Keratinocyte (primary cell): ENCODE measurements at regions not wholly inside any gene's neighbourhood (a gene's known extent, or its start where the extent isn't known, plus 50 kb on each side); places are given as distances from the start of the nearest gene placed in this dataset.
A peak's percentile ranks its signal among the peaks of the same experiment; 100 is the strongest.

ENCODE experiments used
- DNase-seq: peaks from one replicate; pipeline ENCODE4 v3.0.0-alpha.2; 2011; ENCODE audit warnings: low read depth, missing footprints, low spot score
- FAIRE-seq: peaks from 2 replicates; lab custom pipeline; 2011; peaks lifted over from hg19 to GRCh38; lab: Jason Lieb, UNC
- H2AFZ ChIP-seq: 2 replicates; pipeline ENCODE4 v1.6.0; 2012; ENCODE audit warnings: low read length, control low read depth, inconsistent platforms; ENCODE audit not compliant: control insufficient read depth
- H3K27ac ChIP-seq: 2 replicates; pipeline ENCODE4 v1.5.1; 2011; ENCODE audit warnings: low read length; ENCODE audit not compliant: control insufficient read depth, insufficient read depth
- H3K27me3 ChIP-seq: 3 replicates; pipeline ENCODE4 v1.6.0; 2011; ENCODE audit warnings: low read length; ENCODE audit not compliant: control insufficient read depth, insufficient read depth; ENCODE audit errors: extremely low read depth
- H3K36me3 ChIP-seq, 2 experiments: 2 replicates in 1 of 2; 3 replicates in 1 of 2; pipeline ENCODE4 v1.5.1; 2011; ENCODE audit warnings: low read length in 2 of 2, mild to moderate bottlenecking in 1 of 2; ENCODE audit not compliant: control insufficient read depth in 2 of 2, insufficient read depth in 2 of 2; ENCODE audit errors: extremely low read depth in 1 of 2
- H3K4me1 ChIP-seq: 3 replicates; pipeline ENCODE4 v1.5.1; 2011; ENCODE audit warnings: low read length; ENCODE audit not compliant: control insufficient read depth, insufficient read depth; ENCODE audit errors: extremely low read depth
- H3K4me2 ChIP-seq: 3 replicates; pipeline ENCODE4 v1.6.0; 2011; ENCODE audit warnings: low read depth, low read length; ENCODE audit not compliant: control insufficient read depth, insufficient read depth; ENCODE audit errors: extremely low read depth
- H3K4me3 ChIP-seq, 3 experiments: fragments of 200-600 bp in 1 of 3; sonication (generic) in 1 of 3; 2 replicates in 2 of 3; 3 replicates in 1 of 3; pipeline ENCODE4 v1.5.1; 2011 to 2016; ENCODE audit warnings: low read length in 3 of 3, mild to moderate bottlenecking in 3 of 3, control low read depth in 2 of 3, inconsistent platforms in 1 of 3, low read depth in 1 of 3, mixed read lengths in 1 of 3, mixed run types in 1 of 3, moderate library complexity in 1 of 3; ENCODE audit not compliant: control insufficient read depth in 2 of 3, insufficient read depth in 2 of 3; ENCODE audit errors: extremely low read depth in 1 of 3
- H3K79me2 ChIP-seq: 2 replicates; pipeline ENCODE4 v1.6.0; 2012; ENCODE audit warnings: low read length; ENCODE audit not compliant: control insufficient read depth, insufficient read depth
- H3K9ac ChIP-seq: 3 replicates; pipeline ENCODE4 v1.6.0; 2011; ENCODE audit warnings: low read length; ENCODE audit not compliant: control insufficient read depth, insufficient read depth; ENCODE audit errors: extremely low read depth
- H3K9me1 ChIP-seq: 3 replicates; pipeline ENCODE4 v1.6.0; 2011; ENCODE audit warnings: low read length; ENCODE audit not compliant: control insufficient read depth, insufficient read depth; ENCODE audit errors: extremely low read depth
- H3K9me3 ChIP-seq: 2 replicates; pipeline ENCODE4 v1.5.1; 2012; ENCODE audit warnings: low read depth, low read length; ENCODE audit not compliant: control insufficient read depth
- H4K20me1 ChIP-seq: 3 replicates; pipeline ENCODE4 v1.6.0; 2011; ENCODE audit warnings: low read length; ENCODE audit not compliant: control insufficient read depth, insufficient read depth; ENCODE audit errors: extremely low read depth
- CTCF ChIP-seq, 3 experiments: IDR thresholded peaks in 1 of 3; conservative IDR thresholded peaks in 1 of 3; optimal IDR thresholded peaks in 1 of 3; 2 replicates in 2 of 3; 3 replicates in 1 of 3; pipeline versions ENCODE3 to v1.5.1; 2011; ENCODE audit warnings: low read length in 3 of 3, mild to moderate bottlenecking in 3 of 3, moderate library complexity in 2 of 3, control low read depth in 1 of 3, inconsistent platforms in 1 of 3; ENCODE audit not compliant: insufficient read depth in 2 of 3; ENCODE audit errors: extremely low read depth in 1 of 3
- EZH2 ChIP-seq: IDR thresholded peaks from one replicate; pipeline ENCODE4 v1.6.1; 2012; ENCODE audit warnings: inconsistent platforms, mild to moderate bottlenecking, low read length, moderate library complexity
- dilution Hi-C: fragments of 300-500 bp; cut with MboI; formaldehyde crosslinking; loops from one replicate; pipeline ENCODE4 v1.7.0; 2020; ENCODE audit warnings: low sequenced_read_pairs; ENCODE audit not compliant: extremely low pct_ligation_motif_present

GRCh38 chrX:150050387-150050786 lies 112.1 kb upstream of the EOLA2 start:
- H3K9ac ChIP-seq: no peak overlapping the region
- no peak overlapping the region for H2AFZ ChIP-seq
- no peaks in the 10 kb centered on the region for H3K36me3 ChIP-seq
- FAIRE-seq: no peak
- H3K9me3 ChIP-seq: no peaks in the 10 kb centered on the region
- H3K9me1 ChIP-seq: no peaks in the 10 kb centered on the region
- H4K20me1 ChIP-seq: no peaks in the 10 kb centered on the region
- dilution Hi-C loops: no loop called here
- H3K27me3 ChIP-seq: no peaks in the 10 kb centered on the region
- H3K79me2 ChIP-seq: no peaks in the 10 kb centered on the region
- H3K4me3 ChIP-seq: no peak overlapping the region
- H3K4me1 ChIP-seq: peaks cover 21% of the 10 kb centered on the region
- DNase-seq: no peak
- TF ChIP-seq CTCF (optimal IDR thresholded peaks at IDR 0.05 in 1 of 3, IDR thresholded peaks at IDR 0.05 in 1 of 3, conservative IDR thresholded peaks at IDR 0.05 in 1 of 3; ENCODE audit: extremely low read depth in 1 of 3, insufficient read depth in 2 of 3, low read length in 3 of 3) (peak in 2 of 3 experiments; percentile 19 to 44), EZH2 (no peak)
- H3K27ac ChIP-seq: peak overlapping the region; percentile 33
- H3K4me2 ChIP-seq: no peak overlapping the region

- TF ChIP-seq CTCF (optimal IDR thresholded peaks at IDR 0.05 in 1 of 3, IDR thresholded peaks at IDR 0.05 in 1 of 3, conservative IDR thresholded peaks at IDR 0.05 in 1 of 3; ENCODE audit: extremely low read depth in 1 of 3, insufficient read depth in 2 of 3, low read length in 3 of 3) (no peak), EZH2 (no peak)
- no peaks in the 10 kb centered on the region for H3K27me3 ChIP-seq
- H3K4me2 ChIP-seq: peak overlapping the region; percentile 35
- H3K27ac ChIP-seq: peak overlapping the region; percentile 56
- H3K4me3 ChIP-seq: no peak overlapping the region
- H3K9me3 ChIP-seq: no peaks in the 10 kb centered on the region
- FAIRE-seq: peak; percentile 81
- H3K36me3 ChIP-seq: no peaks in the 10 kb centered on the region
- no peak overlapping the region for H3K9ac ChIP-seq
- DNase-seq: no peak
- H3K4me1 ChIP-seq: peaks cover 21% of the 10 kb centered on the region
- dilution Hi-C loops: no loop called here
- H4K20me1 ChIP-seq: no peaks in the 10 kb centered on the region
- no peak overlapping the region for H2AFZ ChIP-seq
- no peaks in the 10 kb centered on the region for H3K79me2 ChIP-seq
- H3K9me1 ChIP-seq: no peaks in the 10 kb centered on the region
Observed at GRCh38 chrX:150051096-150051495, 112.8 kb upstream of the EOLA2 start.
